UCSD-AML1 (cell line): ENCODE measurements at regions not wholly inside any gene's neighbourhood (a gene's known extent, or its start where the extent isn't known, plus 50 kb on each side); places are given as distances from the start of the nearest gene placed in this dataset.

Source experiments
- DNase-seq: peaks from one replicate; lab custom pipeline; 2025; ENCODE audit not compliant: unreplicated experiment; lab: John Stamatoyannopoulos, UW

- DNase-seq: no peak
Measured at GRCh38 chr3:174398761-174399160, 460.4 kb upstream of the NAALADL2 start.

- DNase-seq: no peak
Measured at GRCh38 chr3:174403831-174404230, 455.3 kb upstream of the NAALADL2 start.

GRCh38 chr3:174408310-174408709, 450.8 kb upstream of the NAALADL2 start:
- no peak for DNase-seq

- DNase-seq: no peak
Measured at GRCh38 chr3:174409086-174409743, 449.9 kb upstream of the NAALADL2 start.

GRCh38 chr3:174413062-174413912, 445.8 kb upstream of the NAALADL2 start:
- DNase-seq: no peak

GRCh38 chr3:174414902-174415301, 444.2 kb upstream of the NAALADL2 start:
- DNase-seq: no peak

- DNase-seq: no peak
Measured at GRCh38 chr3:174417573-174417972, 441.6 kb upstream of the NAALADL2 start.

GRCh38 chr3:174419216-174419615, 439.9 kb upstream of the NAALADL2 start:
- no peak for DNase-seq

GRCh38 chr3:174423936-174424335, 435.2 kb upstream of the NAALADL2 start:
- no peak for DNase-seq

- DNase-seq: no peak
Measured at GRCh38 chr3:174424656-174425055, 434.5 kb upstream of the NAALADL2 start.

- DNase-seq: no peak
Measured at GRCh38 chr3:174425422-174425821, 433.7 kb upstream of the NAALADL2 start.

- DNase-seq: no peak
Measured at GRCh38 chr3:174430986-174431385, 428.1 kb upstream of the NAALADL2 start.

- DNase-seq: no peak
Measured at GRCh38 chr3:174431717-174432116, 427.4 kb upstream of the NAALADL2 start.

GRCh38 chr3:174436367-174436766, 422.8 kb upstream of the NAALADL2 start:
- DNase-seq: no peak

GRCh38 chr3:174438501-174439145, 420.5 kb upstream of the NAALADL2 start:
- no peak for DNase-seq

- no peak for DNase-seq
Measured at GRCh38 chr3:174439331-174440252, 419.5 kb upstream of the NAALADL2 start.

- no peak for DNase-seq
Measured at GRCh38 chr3:174440253-174440701, 418.9 kb upstream of the NAALADL2 start.

- peak; percentile 72 for DNase-seq
Measured at GRCh38 chr3:174440741-174441587, 418.2 kb upstream of the NAALADL2 start.

GRCh38 chr3:174441588-174442301, 417.4 kb upstream of the NAALADL2 start:
- no peak for DNase-seq
